Loucy (cell line): ENCODE measurements at regions not wholly inside any gene's neighbourhood (a gene's known extent, or its start where the extent isn't known, plus 50 kb on each side); places are given as distances from the start of the nearest gene placed in this dataset.

ENCODE experiments used
- H2AFZ ChIP-seq: fragments of 200-600 bp; sonication (generic); 2 replicates; pipeline ENCODE4 v1.6.0; 2016; ENCODE audit warnings: antibody characterized with exemption, mild to moderate bottlenecking, low read length, moderate library complexity
- H3F3A ChIP-seq: fragments of 200-600 bp; 2 replicates; pipeline ENCODE4 v1.6.0; 2016; ENCODE audit warnings: antibody characterized with exemption, low read depth, mild to moderate bottlenecking
- H3K27me3 ChIP-seq: fragments of 200-600 bp; sonication (generic); 2 replicates; pipeline ENCODE4 v1.6.1; 2014; ENCODE audit warnings: low read length, mild to moderate bottlenecking; ENCODE audit not compliant: insufficient read depth, poor library complexity, severe bottlenecking
- H3K36me3 ChIP-seq: fragments of 200-600 bp; sonication (generic); 2 replicates; pipeline ENCODE4 v1.6.1; 2016; ENCODE audit warnings: low read length; ENCODE audit not compliant: insufficient read depth
- H3K4me1 ChIP-seq: fragments of 200-600 bp; sonication (generic); 2 replicates; pipeline ENCODE4 v1.5.1; 2014; ENCODE audit warnings: low read length, mild to moderate bottlenecking; ENCODE audit not compliant: insufficient read depth, poor library complexity, severe bottlenecking
- H3K4me2 ChIP-seq: fragments of 200-600 bp; sonication (generic); 2 replicates; pipeline ENCODE4 v1.6.0; 2014; ENCODE audit warnings: antibody characterized with exemption, low read length, low read depth, mild to moderate bottlenecking; ENCODE audit not compliant: poor library complexity, severe bottlenecking
- H3K4me3 ChIP-seq: fragments of 200-600 bp; sonication (generic); 2 replicates; pipeline ENCODE4 v1.5.1; 2014; ENCODE audit warnings: low read length, mild to moderate bottlenecking, mixed read lengths; ENCODE audit not compliant: poor library complexity, severe bottlenecking
- H3K79me2 ChIP-seq: fragments of 200-600 bp; sonication (generic); 2 replicates; pipeline ENCODE4 v1.6.1; 2014; ENCODE audit warnings: low read length; ENCODE audit not compliant: insufficient read depth
- H3K9ac ChIP-seq: fragments of 200-600 bp; sonication (generic); 2 replicates; pipeline ENCODE4 v1.6.0; 2014; ENCODE audit warnings: mild to moderate bottlenecking, low read depth, low read length, moderate library complexity; ENCODE audit not compliant: poor library complexity, severe bottlenecking
- H3K9me2 ChIP-seq: fragments of 200-600 bp; sonication (generic); replicated peaks from 2 replicates; pipeline ENCODE4 v1.6.1; 2016; ENCODE audit warnings: low read depth, low read length, mixed read lengths
- H3K9me3 ChIP-seq: fragments of 200-600 bp; sonication (generic); 2 replicates; pipeline ENCODE4 v1.6.1; 2014; ENCODE audit warnings: mild to moderate bottlenecking, antibody characterized with exemption, low read length, low read depth; ENCODE audit not compliant: insufficient read depth
- H4K20me1 ChIP-seq: fragments of 200-600 bp; sonication (generic); 2 replicates; pipeline ENCODE4 v1.6.0; 2014; ENCODE audit warnings: antibody characterized with exemption, low read length, mild to moderate bottlenecking; ENCODE audit not compliant: insufficient read depth, poor library complexity, severe bottlenecking
- EZH2phosphoT487 ChIP-seq: fragments of 200-600 bp; IDR thresholded peaks from 2 replicates; pipeline ENCODE4 v1.6.1; 2018; ENCODE audit warnings: antibody characterized with exemption, mild to moderate bottlenecking, moderate library complexity, borderline replicate concordance
- TF ChIP-seq, protein P1 (sequence below): fragments of 200-600 bp; sonication (generic); conservative IDR thresholded peaks from 2 replicates; pipeline ENCODE4 v1.5.1; 2014; ENCODE audit warnings: mild to moderate bottlenecking, antibody characterized with exemption, low read length

DNA sequence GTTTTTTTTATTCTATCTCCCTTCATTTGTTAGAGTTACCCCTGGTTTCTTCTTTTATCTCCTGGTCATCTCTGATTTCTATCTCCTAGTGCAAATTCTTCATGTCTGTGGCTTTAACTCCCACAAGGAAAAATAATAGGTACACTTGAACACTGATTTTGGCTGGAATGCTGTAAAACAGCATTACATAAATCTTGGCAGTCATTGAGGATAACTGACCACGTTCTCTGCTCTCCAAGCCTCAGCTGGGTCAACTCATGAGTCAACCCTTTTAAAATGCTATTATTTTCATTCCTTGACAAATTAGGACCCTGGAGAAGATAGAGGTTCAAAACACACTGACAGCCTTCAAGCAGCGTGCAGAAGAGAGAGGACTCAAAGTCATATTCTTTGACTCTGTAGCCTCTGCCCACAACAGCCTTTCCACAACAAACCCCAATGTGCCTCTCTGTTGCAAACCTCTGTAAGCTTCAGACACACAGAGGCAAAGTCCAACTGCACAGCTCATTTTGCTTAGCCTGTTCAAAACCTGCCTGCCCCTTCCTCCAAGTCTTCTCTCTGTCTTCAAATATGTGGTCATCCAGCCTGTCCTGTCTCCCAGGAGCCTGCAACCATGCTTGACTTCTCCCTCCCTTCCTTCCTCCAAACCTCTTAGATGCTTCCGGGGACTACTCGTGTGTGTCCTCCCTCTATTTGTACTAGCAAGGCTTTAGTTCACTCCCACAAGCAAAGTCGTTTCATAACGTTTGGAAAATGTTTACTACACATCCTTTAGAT lies 398.4 kb downstream of the MED10 start:
- Histone ChIP-seq H3K4me3 (no peak overlapping the region), H3K9ac (no peak overlapping the region), H3K27me3 (no peaks in the 10 kb centered on the region), H3K4me1 (no peaks in the 10 kb centered on the region), H3F3A (no peaks in the 10 kb centered on the region), H3K79me2 (no peaks in the 10 kb centered on the region), H3K36me3 (no peaks in the 10 kb centered on the region), H2AFZ (no peak overlapping the region), H3K9me3 (no peaks in the 10 kb centered on the region), H3K4me2 (no peak overlapping the region), H3K9me2 (no peaks in the 10 kb centered on the region), H4K20me1 (no peaks in the 10 kb centered on the region)
- no peak for TF ChIP-seq EZH2phosphoT487
- TF ChIP-seq, protein P1, sequence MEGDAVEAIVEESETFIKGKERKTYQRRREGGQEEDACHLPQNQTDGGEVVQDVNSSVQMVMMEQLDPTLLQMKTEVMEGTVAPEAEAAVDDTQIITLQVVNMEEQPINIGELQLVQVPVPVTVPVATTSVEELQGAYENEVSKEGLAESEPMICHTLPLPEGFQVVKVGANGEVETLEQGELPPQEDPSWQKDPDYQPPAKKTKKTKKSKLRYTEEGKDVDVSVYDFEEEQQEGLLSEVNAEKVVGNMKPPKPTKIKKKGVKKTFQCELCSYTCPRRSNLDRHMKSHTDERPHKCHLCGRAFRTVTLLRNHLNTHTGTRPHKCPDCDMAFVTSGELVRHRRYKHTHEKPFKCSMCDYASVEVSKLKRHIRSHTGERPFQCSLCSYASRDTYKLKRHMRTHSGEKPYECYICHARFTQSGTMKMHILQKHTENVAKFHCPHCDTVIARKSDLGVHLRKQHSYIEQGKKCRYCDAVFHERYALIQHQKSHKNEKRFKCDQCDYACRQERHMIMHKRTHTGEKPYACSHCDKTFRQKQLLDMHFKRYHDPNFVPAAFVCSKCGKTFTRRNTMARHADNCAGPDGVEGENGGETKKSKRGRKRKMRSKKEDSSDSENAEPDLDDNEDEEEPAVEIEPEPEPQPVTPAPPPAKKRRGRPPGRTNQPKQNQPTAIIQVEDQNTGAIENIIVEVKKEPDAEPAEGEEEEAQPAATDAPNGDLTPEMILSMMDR = no peak

GRCh38 chr5:5979377-5979760 lies 399.0 kb downstream of the MED10 start:
- Histone ChIP-seq H3F3A (no peaks in the 10 kb centered on the region), H2AFZ (no peak overlapping the region), H3K4me3 (no peak overlapping the region), H3K9me2 (no peaks in the 10 kb centered on the region), H3K4me2 (no peak overlapping the region), H4K20me1 (no peaks in the 10 kb centered on the region), H3K9ac (no peak overlapping the region), H3K36me3 (no peaks in the 10 kb centered on the region), H3K4me1 (no peaks in the 10 kb centered on the region), H3K9me3 (no peaks in the 10 kb centered on the region), H3K27me3 (no peaks in the 10 kb centered on the region), H3K79me2 (no peaks in the 10 kb centered on the region)
- no peak for TF ChIP-seq EZH2phosphoT487
- TF ChIP-seq, protein P1 = no peak

- Histone ChIP-seq H3K9me2 (no peaks in the 10 kb centered on the region), H4K20me1 (no peaks in the 10 kb centered on the region), H3F3A (no peaks in the 10 kb centered on the region), H3K4me1 (no peaks in the 10 kb centered on the region), H3K4me2 (no peak overlapping the region), H3K9ac (no peak overlapping the region), H3K9me3 (no peaks in the 10 kb centered on the region), H3K27me3 (no peaks in the 10 kb centered on the region), H3K36me3 (no peaks in the 10 kb centered on the region), H3K4me3 (no peak overlapping the region), H3K79me2 (no peaks in the 10 kb centered on the region), H2AFZ (no peak overlapping the region)
- TF ChIP-seq, protein P1 = no peak
- TF ChIP-seq EZH2phosphoT487 = no peak
Observed at GRCh38 chr5:5978501-5979376, 399.6 kb downstream of the MED10 start.
